ENCODE measurements at regions not wholly inside any gene's neighbourhood (a gene's known extent, or its start where the extent isn't known, plus 50 kb on each side); places are given as distances from the start of the nearest gene placed in this dataset.

DNA sequence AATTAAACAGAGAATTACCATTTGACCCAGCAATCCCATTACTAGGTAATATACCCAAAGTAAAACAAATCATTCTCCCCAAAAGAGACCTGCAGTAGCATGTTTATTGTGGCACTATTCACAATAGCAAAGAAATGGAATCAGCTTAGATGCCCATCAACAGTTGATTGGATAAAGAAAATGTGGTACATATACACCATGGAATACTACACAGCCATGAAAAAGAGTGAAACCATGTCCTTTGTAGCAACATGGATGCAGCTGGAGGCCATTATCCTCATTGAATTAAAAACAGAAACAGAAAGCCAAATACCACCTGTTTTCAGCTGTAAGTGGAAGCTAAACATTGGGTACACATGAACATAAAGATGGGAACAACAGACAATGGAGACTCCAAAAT lies 1141.8 kb upstream of the AUTS2 start:
- no peak for DNase-seq
- intact Hi-C loops (cut with DNase I), result no loop called here
- Histone ChIP-seq H3K36me3 (no peaks in the 10 kb centered on the region), H3K4me1 (no peaks in the 10 kb centered on the region), H3K27ac (no peak overlapping the region), H3K9me3 (no peaks in the 10 kb centered on the region), H3K9ac (ENCODE audit: low read depth in 2 of 2, low read length in 2 of 2) (no peak overlapping the region), H3K27me3 (no peaks in the 10 kb centered on the region), H3K4me3 (no peak overlapping the region)
- TF ChIP-seq, protein P1, sequence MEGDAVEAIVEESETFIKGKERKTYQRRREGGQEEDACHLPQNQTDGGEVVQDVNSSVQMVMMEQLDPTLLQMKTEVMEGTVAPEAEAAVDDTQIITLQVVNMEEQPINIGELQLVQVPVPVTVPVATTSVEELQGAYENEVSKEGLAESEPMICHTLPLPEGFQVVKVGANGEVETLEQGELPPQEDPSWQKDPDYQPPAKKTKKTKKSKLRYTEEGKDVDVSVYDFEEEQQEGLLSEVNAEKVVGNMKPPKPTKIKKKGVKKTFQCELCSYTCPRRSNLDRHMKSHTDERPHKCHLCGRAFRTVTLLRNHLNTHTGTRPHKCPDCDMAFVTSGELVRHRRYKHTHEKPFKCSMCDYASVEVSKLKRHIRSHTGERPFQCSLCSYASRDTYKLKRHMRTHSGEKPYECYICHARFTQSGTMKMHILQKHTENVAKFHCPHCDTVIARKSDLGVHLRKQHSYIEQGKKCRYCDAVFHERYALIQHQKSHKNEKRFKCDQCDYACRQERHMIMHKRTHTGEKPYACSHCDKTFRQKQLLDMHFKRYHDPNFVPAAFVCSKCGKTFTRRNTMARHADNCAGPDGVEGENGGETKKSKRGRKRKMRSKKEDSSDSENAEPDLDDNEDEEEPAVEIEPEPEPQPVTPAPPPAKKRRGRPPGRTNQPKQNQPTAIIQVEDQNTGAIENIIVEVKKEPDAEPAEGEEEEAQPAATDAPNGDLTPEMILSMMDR (IDR thresholded peaks at IDR 0.05), result no peak

- no peak overlapping the region for H3K9ac ChIP-seq (ENCODE audit: low read depth in 2 of 2, low read length in 2 of 2)
- TF ChIP-seq, protein P1 (IDR thresholded peaks at IDR 0.05), result no peak
- H3K27me3 ChIP-seq, result no peaks in the 10 kb centered on the region
- no peaks in the 10 kb centered on the region for H3K9me3 ChIP-seq
- no peaks in the 10 kb centered on the region for H3K36me3 ChIP-seq
- no peak for DNase-seq
- H3K27ac ChIP-seq, result no peak overlapping the region
- H3K4me1 ChIP-seq, result no peaks in the 10 kb centered on the region
- no peak overlapping the region for H3K4me3 ChIP-seq
- intact Hi-C loops (cut with DNase I), result no loop called here
Measured at GRCh38 chr7:68457481-68457880, 1140.8 kb upstream of the AUTS2 start.

DNA sequence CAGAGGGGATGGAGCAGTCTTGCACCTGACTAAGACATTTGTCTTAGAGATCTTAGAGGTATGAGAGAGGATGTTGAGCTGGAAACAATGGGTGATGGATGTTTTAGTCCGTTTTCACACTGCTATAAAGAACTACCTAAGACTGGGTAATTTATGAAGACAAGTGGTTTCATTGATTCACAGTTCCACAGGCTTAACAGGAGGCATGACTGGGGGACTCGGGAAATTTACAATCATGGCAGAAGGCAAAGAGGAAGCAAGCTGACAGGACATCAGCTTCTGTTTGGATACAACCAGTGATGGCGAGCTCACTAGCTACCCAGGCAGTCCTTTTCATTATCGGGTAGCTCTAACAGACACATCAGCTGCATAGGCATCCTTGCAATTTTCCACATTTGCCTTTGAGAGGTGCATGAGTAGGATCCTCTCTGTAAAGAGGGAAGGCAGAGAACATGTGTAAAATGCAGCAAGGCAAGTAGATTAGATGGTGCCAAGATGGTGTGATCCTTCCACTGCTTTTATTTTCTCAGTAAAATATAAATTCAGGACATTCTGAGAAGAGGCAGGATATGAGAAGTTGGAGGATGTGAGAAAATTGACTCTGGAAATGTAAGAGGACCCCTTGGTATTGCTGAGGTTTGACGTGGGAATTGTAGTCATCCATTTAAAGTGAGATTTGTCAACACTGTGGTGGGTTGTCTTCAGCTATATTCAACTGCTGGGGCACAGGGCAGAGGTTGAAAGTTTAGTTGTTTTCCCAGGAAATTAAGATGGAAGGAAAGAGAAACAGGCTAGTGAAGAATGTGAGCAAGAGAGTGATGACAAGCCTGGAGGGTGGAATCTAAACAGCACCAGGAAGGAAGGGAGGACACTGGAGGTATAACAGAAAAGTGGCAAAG lies 1140.0 kb upstream of the AUTS2 start:
- Histone ChIP-seq H3K27ac (no peak overlapping the region), H3K36me3 (no peaks in the 10 kb centered on the region), H3K27me3 (no peaks in the 10 kb centered on the region), H3K4me1 (no peaks in the 10 kb centered on the region), H3K4me3 (no peak overlapping the region), H3K9ac (ENCODE audit: low read depth in 2 of 2, low read length in 2 of 2) (no peak overlapping the region), H3K9me3 (no peaks in the 10 kb centered on the region)
- intact Hi-C loops (cut with DNase I), result no loop called here
- TF ChIP-seq, protein P1 (IDR thresholded peaks at IDR 0.05), result no peak
- DNase-seq, result no peak

GRCh38 chr7:68461430-68461829 lies 1136.8 kb upstream of the AUTS2 start:
- Histone ChIP-seq H3K27ac (no peak overlapping the region), H3K36me3 (no peaks in the 10 kb centered on the region), H3K27me3 (no peaks in the 10 kb centered on the region), H3K4me1 (no peaks in the 10 kb centered on the region), H3K4me3 (no peak overlapping the region), H3K9me3 (no peaks in the 10 kb centered on the region), H3K9ac (ENCODE audit: low read depth in 2 of 2, low read length in 2 of 2) (no peak overlapping the region)
- intact Hi-C loops (cut with DNase I), result no loop called here
- no peak for DNase-seq
- TF ChIP-seq, protein P1 (IDR thresholded peaks at IDR 0.05), result no peak

DNA sequence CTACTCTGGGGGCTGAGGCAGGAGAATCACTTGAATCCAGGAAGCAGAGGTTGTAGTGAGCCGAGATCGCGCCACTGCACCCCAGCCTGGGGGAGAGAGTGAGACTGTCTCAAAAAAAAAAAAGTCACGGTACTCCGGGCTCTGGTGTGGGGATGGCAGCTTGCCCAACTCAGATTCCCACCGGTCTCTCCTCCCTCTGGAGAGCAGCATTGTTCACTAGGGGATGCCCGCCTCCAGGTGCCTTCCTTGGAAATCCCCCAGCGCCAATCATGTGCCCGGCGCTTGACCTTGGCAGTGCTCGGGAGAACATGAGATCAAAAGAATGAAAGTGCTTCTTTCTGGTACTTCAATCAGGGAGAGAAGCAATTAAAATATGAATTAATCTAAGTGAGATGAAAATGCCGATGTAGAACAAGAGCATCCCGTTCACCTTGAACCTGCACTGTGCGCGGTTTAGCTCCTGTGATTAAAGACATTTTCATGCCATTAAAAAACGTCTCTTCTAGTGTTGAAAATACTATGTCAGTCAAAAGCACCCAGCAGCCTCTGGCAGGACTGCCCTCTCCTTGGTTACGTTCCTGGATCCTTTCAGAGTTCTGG lies 1127.3 kb upstream of the AUTS2 start:
- Histone ChIP-seq H3K9ac (ENCODE audit: low read depth in 2 of 2, low read length in 2 of 2) (no peak overlapping the region), H3K27ac (no peak overlapping the region), H3K27me3 (no peaks in the 10 kb centered on the region), H3K4me3 (no peak overlapping the region), H3K4me1 (no peaks in the 10 kb centered on the region), H3K9me3 (no peaks in the 10 kb centered on the region), H3K36me3 (no peaks in the 10 kb centered on the region)
- TF ChIP-seq, protein P1 (IDR thresholded peaks at IDR 0.05), result no peak
- no peak for DNase-seq
- intact Hi-C loops (cut with DNase I), result no loop called here

Data from colonic mucosa (tissue), 4 donors.